ENCODE measurements at regions not wholly inside any gene's neighbourhood (a gene's known extent, or its start where the extent isn't known, plus 50 kb on each side); places are given as distances from the start of the nearest gene placed in this dataset.

- no peak for DNase-seq (ENCODE audit: low spot score)
These were observed 93.2 kb upstream of the RTL6 start for GRCh38 chr22:44591146-44591790.

GRCh38 chr22:44590291-44590690 is 92.3 kb upstream of the RTL6 start:
- DNase-seq (ENCODE audit: low spot score) = no peak

- DNase-seq (ENCODE audit: low spot score) = no peak
These were observed 91.8 kb upstream of the RTL6 start for GRCh38 chr22:44589831-44590230.

GRCh38 chr22:44588348-44588747 is 90.3 kb upstream of the RTL6 start:
- no peak for DNase-seq (ENCODE audit: low spot score)

GRCh38 chr22:44587737-44588310 is 89.8 kb upstream of the RTL6 start:
- DNase-seq (ENCODE audit: low spot score) = no peak

GRCh38 chr22:44586999-44587736 is 89.1 kb upstream of the RTL6 start:
- no peak for DNase-seq (ENCODE audit: low spot score)

- DNase-seq (ENCODE audit: low spot score) = no peak
These were observed 88.4 kb upstream of the RTL6 start for GRCh38 chr22:44586351-44586990.

- DNase-seq (ENCODE audit: low spot score) = no peak
These were observed 87.7 kb upstream of the RTL6 start for GRCh38 chr22:44585559-44586350.

GRCh38 chr22:44584256-44584902 is 86.3 kb upstream of the RTL6 start:
- DNase-seq (ENCODE audit: low spot score) = no peak

- DNase-seq (ENCODE audit: low spot score) = no peak
These were observed 85.8 kb upstream of the RTL6 start for GRCh38 chr22:44583854-44584253.

GRCh38 chr22:44583061-44583760 is 85.2 kb upstream of the RTL6 start:
- DNase-seq (ENCODE audit: low spot score) = no peak

- DNase-seq (ENCODE audit: low spot score) = no peak
These were observed 84.0 kb upstream of the RTL6 start for GRCh38 chr22:44582016-44582415.

GRCh38 chr22:44581096-44581435 is 83.0 kb upstream of the RTL6 start:
- peak; percentile 8 for DNase-seq (ENCODE audit: low spot score)

GRCh38 chr22:44580176-44581095 is 82.4 kb upstream of the RTL6 start:
- peak; percentile 27 for DNase-seq (ENCODE audit: low spot score)

- DNase-seq (ENCODE audit: low spot score) = peak; percentile 6
These were observed 80.6 kb upstream of the RTL6 start for GRCh38 chr22:44578516-44579230.

GRCh38 chr22:44578110-44578457 is 80.1 kb upstream of the RTL6 start:
- peak; percentile 14 for DNase-seq (ENCODE audit: low spot score)

GRCh38 chr22:44577391-44578109 is 79.5 kb upstream of the RTL6 start:
- DNase-seq (ENCODE audit: low spot score) = peak; percentile 12

All from D341Med (cell line).